GM21528 (cell line): ENCODE measurements at regions not wholly inside any gene's neighbourhood (a gene's known extent, or its start where the extent isn't known, plus 50 kb on each side); places are given as distances from the start of the nearest gene placed in this dataset.

Experiments
- ATAC-seq: cut with Tn5 transposase; IDR thresholded peaks from one replicate; pipeline ENCODE4 v1.9.1; 2021; ENCODE audit warnings: mild to moderate bottlenecking, moderate library complexity; ENCODE audit not compliant: unreplicated experiment, low FRiP score

GRCh38 chr5:34476941-34477565 is 179.1 kb upstream of the RAI14 start:
- ATAC-seq = no peak

DNA sequence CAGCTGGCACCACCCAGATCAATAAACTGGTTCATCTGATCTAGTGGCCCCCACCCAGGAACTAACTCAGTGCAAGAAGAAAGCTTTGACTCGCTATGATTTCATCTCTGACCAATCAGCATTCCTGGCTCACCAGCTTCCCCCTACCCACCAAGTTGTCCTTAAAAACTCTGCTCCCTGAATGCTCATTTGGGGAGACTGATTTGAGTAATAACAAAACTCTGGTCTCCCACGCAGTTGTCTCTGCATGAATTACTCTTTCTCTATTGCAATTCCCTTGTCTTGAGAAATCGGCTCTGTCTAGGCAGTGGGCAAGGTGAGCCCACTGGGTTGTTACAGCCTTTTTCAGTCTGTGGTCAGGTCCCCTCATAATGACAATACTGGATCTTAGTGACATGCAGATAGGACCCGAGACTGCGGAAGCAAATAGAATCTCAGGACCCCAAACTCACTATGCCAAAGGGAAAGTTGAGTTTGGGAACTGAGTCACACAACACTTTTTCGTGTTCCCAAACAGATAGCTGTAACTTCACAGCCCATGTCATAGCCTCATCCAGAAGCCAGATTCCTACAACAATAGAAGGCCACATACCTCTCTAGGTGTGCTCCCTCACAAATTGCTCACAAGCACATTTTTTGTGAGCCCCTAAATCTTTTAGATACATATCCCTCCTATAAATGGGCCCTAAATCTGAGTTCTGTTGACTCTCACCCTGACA is 175.2 kb upstream of the RAI14 start:
- no peak for ATAC-seq

GRCh38 chr5:34483442-34484033 is 172.6 kb upstream of the RAI14 start:
- no peak for ATAC-seq

GRCh38 chr5:34484216-34484920 is 171.8 kb upstream of the RAI14 start:
- no peak for ATAC-seq

DNA sequence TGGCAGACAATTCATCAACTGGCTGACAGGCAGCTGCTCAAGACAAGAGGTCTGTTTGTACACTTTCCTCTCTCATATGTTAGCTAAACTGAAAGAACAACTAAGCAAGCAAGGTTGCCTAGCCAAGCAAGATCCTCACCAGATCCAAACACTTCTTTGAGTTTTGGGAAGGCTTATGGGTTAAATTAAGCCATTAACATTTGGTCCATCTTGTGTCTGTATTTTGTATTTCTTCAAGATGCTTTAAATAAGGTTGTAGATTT is 170.4 kb upstream of the RAI14 start:
- ATAC-seq = no peak

DNA sequence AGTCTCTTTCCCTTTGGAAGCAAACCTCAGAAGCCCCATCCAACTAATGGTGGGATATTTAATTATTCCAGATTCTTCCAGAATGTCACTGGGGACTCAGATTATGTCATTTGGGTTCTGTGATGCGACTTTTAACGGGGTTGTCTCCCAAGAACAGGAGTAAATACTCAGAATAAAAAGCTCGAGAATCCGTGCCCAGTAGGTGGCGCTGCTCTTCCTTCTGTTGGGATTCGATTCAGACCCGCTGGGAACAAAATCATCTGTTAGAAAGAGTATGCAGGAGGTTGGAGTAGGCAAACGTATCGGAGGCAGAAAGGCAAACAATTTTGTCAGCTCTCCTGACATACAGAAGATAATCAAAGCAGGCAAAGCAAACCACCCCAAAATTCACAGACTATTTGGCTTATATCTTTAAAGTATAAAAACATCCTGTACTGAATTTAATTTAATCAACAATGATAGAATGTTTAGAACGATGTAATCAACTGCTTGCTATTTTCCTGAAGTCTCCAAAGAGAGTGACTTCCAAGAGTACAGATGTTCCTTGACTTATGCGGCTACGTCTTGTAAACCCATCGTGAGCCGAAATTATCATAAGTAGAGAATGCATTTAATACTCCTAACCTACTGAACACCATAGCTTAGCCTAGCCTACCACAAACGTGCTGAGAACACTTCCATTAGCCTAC is 169.8 kb upstream of the RAI14 start:
- ATAC-seq = peak; percentile 65

DNA sequence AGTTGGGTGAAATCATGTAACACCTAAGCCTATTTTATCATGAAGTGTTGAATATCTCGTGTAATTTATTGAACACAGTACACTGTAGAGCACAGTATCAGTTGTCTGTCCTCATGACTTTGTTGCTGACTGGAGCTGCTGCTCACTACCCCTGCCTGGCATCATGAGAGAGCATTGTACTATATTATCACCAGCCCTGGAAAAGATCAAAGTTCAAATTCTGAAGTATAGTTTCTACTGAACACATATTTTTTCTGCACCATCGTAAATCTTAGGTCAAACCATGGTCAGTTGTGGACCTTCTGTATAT is 169.3 kb upstream of the RAI14 start:
- no peak for ATAC-seq

DNA sequence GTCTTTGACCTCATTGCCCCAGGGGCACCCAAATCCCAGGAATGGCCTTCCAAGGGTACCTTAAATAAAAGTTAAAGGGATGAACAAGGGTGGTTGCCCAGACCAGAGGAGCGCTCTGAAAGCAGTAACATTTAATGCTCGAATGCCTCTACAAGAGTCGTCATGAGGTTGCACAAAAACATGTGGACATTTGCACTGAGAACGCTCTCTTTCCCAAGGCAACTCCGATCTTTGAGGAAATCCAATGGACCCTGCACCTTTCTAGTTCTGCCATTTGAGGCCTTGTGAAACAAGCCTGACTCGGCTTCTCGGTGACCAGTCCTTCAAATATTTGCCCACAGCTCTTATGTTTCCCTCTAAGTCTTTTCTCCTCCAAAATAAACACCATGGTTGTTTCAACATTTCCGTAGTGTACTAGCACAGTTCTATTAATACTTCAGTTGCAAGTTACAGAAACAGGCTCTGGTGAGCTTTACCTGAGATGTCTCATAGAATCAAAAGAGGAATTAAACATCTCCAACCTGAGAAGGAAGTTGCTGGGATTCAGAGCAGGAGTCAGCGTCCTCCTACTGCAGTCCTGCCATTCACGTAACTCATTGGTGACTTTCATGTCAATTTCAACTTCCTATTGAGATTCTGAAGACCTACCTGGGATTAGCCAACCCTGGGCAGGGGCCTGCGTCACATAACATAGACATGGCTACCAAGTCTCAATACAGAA is 168.8 kb upstream of the RAI14 start:
- ATAC-seq = no peak

- no peak for ATAC-seq
Observed at GRCh38 chr5:34487956-34488355, 168.2 kb upstream of the RAI14 start.

GRCh38 chr5:34488984-34489383 is 167.1 kb upstream of the RAI14 start:
- no peak for ATAC-seq

- no peak for ATAC-seq
Observed at GRCh38 chr5:34490506-34491250, 165.4 kb upstream of the RAI14 start.

GRCh38 chr5:34491251-34491620 is 164.9 kb upstream of the RAI14 start:
- ATAC-seq = no peak

GRCh38 chr5:34494111-34494755 is 161.9 kb upstream of the RAI14 start:
- ATAC-seq = no peak

DNA sequence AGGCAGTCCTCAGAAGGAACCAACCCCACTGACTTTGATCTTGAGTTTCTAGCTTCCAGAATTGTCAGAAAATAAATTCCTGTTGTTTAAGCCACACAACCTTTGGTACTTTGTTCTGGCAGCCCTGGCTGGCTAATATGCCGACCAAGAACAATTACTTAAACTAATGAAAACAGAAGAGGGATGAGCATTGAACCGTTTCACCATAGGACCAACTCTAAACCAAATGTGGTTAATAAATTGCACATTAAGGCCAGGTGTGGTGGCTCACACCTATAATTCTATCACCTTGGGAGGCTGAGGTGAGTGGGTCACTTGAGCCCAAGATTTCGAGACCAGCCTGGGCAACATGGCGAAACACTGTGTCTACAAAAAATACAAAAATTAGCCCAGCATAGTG is 160.9 kb upstream of the RAI14 start:
- no peak for ATAC-seq

GRCh38 chr5:34496260-34496691 is 159.9 kb upstream of the RAI14 start:
- ATAC-seq = no peak

GRCh38 chr5:34496701-34497469 is 159.2 kb upstream of the RAI14 start:
- ATAC-seq = no peak

- ATAC-seq = no peak
Observed at GRCh38 chr5:34497470-34497808, 158.7 kb upstream of the RAI14 start.

GRCh38 chr5:34498572-34498971 is 157.6 kb upstream of the RAI14 start:
- no peak for ATAC-seq
